A673 (cell line): ENCODE measurements at regions not wholly inside any gene's neighbourhood (a gene's known extent, or its start where the extent isn't known, plus 50 kb on each side); places are given as distances from the start of the nearest gene placed in this dataset.

Experiments
- BruUV-seq: library from RNA; stranded (reverse); fragments of 400-500 nt; replicated peaks from 2 replicates; lab custom pipeline; 2021; lab: Mats Ljungman, UMichigan
- CTCF ChIA-PET: fragments of 300-600 bp; sonication (Branson Sonifier 250); formaldehyde crosslinking; loops from one replicate; lab custom pipeline; 2022; ENCODE audit warnings: antibody characterized with exemption; lab: Charles Lee
- POLR2A ChIA-PET: fragments of 300-600 bp; sonication (Branson Sonifier 250); formaldehyde crosslinking; loops from one replicate; lab custom pipeline; 2022; ENCODE audit warnings: antibody characterized with exemption; ENCODE audit not compliant: low non-redundant PET; lab: Charles Lee
- DNase-seq: peaks from one replicate; pipeline ENCODE4 v3.0.0-alpha.2; 2015; ENCODE audit warnings: low spot score
- H3K27ac ChIP-seq: fragments of 200-600 bp; sonication (generic); 2 replicates; pipeline ENCODE4 v1.5.1; 2016; ENCODE audit warnings: mixed run types, low read depth, mild to moderate bottlenecking, mixed read lengths, antibody characterized with exemption, low read length; ENCODE audit not compliant: poor library complexity, severe bottlenecking
- H3K27me3 ChIP-seq: fragments of 200-600 bp; sonication (generic); replicated peaks from 2 replicates; pipeline ENCODE4 v1.6.1; 2017; ENCODE audit warnings: mixed run types, low read depth, mild to moderate bottlenecking, mixed read lengths, antibody characterized with exemption, low read length; ENCODE audit not compliant: insufficient read depth, poor library complexity
- H3K36me3 ChIP-seq: fragments of 200-600 bp; sonication (generic); 2 replicates; pipeline ENCODE4 v1.6.1; 2016; ENCODE audit warnings: mixed run types, mild to moderate bottlenecking, mixed read lengths, antibody characterized with exemption, low read length; ENCODE audit not compliant: insufficient read depth, poor library complexity, severe bottlenecking
- H3K4me1 ChIP-seq: fragments of 200-600 bp; sonication (generic); 2 replicates; pipeline ENCODE4 v1.6.1; 2017; ENCODE audit warnings: mixed run types, mild to moderate bottlenecking, mixed read lengths, antibody characterized with exemption, low read length; ENCODE audit not compliant: insufficient read depth, poor library complexity, severe bottlenecking
- H3K4me3 ChIP-seq: fragments of 200-600 bp; sonication (generic); 2 replicates; pipeline ENCODE4 v1.5.1; 2016; ENCODE audit warnings: low read depth, mixed run types, mild to moderate bottlenecking, mixed read lengths, low read length; ENCODE audit not compliant: poor library complexity, severe bottlenecking
- H3K9me3 ChIP-seq: fragments of 200-600 bp; sonication (generic); 2 replicates; pipeline ENCODE4 v1.6.1; 2016; ENCODE audit warnings: mixed run types, low read depth, mild to moderate bottlenecking, mixed read lengths, antibody characterized with exemption, low read length; ENCODE audit not compliant: poor library complexity, severe bottlenecking
- EZH2 ChIP-seq: fragments of 200-600 bp; sonication (generic); IDR thresholded peaks from 2 replicates; pipeline ENCODE4 v1.6.1; 2017; ENCODE audit warnings: borderline replicate concordance, low read depth, mild to moderate bottlenecking, mixed read lengths, antibody characterized with exemption, low read length; ENCODE audit not compliant: poor library complexity, severe bottlenecking
- intact Hi-C: fragments of 100-400 bp; cut with micrococcal nuclease; formaldehyde crosslinking; loops from one replicate; pipeline ENCODE4 v1.10.0; 2022; ENCODE audit not compliant: unreplicated experiment
- TF ChIP-seq, protein P1 (sequence below): fragments of 300-800, 200-600 bp; sonication (generic); conservative IDR thresholded peaks from 2 replicates; pipeline ENCODE4 v1.5.1; 2017; ENCODE audit warnings: low read depth, mild to moderate bottlenecking, antibody characterized with exemption, low read length, moderate library complexity, mixed read lengths

DNA sequence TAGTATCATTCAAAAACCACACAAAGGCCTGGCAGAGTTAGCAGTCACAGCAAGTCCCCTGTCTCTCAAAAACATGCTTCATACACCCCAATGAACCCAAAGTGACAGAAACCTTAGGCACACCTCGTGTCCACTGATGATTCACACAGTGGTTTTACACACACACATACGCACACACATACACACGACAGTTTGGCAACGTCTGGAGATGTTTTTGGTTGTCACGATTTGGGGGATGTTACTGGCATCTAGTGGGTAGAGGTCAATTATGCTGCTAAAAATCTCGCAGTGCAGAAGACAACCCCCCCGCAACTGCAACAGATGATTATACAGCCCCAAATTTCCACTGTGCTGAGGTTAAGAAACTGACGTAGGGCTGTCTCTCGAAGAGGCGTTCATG lies 72.9 kb upstream of the PARD3B start:
- POLR2A ChIA-PET = no interaction called here
- CTCF ChIA-PET = no interaction called here
- Histone ChIP-seq H3K36me3 (no peaks in the 10 kb centered on the region), H3K4me1 (peaks cover 29% of the 10 kb centered on the region), H3K27ac (no peak overlapping the region), H3K9me3 (no peaks in the 10 kb centered on the region), H3K4me3 (no peak overlapping the region), H3K27me3 (no peaks in the 10 kb centered on the region)
- TF ChIP-seq, protein P1, sequence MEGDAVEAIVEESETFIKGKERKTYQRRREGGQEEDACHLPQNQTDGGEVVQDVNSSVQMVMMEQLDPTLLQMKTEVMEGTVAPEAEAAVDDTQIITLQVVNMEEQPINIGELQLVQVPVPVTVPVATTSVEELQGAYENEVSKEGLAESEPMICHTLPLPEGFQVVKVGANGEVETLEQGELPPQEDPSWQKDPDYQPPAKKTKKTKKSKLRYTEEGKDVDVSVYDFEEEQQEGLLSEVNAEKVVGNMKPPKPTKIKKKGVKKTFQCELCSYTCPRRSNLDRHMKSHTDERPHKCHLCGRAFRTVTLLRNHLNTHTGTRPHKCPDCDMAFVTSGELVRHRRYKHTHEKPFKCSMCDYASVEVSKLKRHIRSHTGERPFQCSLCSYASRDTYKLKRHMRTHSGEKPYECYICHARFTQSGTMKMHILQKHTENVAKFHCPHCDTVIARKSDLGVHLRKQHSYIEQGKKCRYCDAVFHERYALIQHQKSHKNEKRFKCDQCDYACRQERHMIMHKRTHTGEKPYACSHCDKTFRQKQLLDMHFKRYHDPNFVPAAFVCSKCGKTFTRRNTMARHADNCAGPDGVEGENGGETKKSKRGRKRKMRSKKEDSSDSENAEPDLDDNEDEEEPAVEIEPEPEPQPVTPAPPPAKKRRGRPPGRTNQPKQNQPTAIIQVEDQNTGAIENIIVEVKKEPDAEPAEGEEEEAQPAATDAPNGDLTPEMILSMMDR = no peak
- no peak for TF ChIP-seq EZH2
- no peak for DNase-seq
- no TSS peak for BruUV-seq
- intact Hi-C loops = no loop called here

DNA sequence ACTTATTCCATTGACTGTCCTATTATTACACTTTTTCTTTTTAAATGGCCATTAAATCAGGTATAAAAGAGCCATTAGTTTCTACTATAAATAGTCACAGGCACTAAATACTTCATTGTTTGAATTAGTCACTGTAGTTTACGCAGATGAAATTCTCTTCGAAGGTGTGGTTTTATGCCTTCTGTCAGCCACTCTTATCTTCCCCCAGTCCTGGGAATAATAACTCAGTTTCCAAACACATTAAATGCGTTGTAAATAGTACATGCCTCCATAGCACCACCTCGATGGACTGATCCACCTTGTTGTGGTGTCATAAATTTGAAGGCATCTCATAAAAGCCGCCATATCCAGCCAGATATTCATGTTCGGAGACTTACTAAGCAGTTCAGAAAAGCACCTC lies 72.1 kb upstream of the PARD3B start:
- H3K9me3 ChIP-seq = no peaks in the 10 kb centered on the region
- no peak overlapping the region for H3K27ac ChIP-seq
- no peaks in the 10 kb centered on the region for H3K36me3 ChIP-seq
- no TSS peak for BruUV-seq
- ChIA-PET POLR2A (no interaction called here), CTCF (no interaction called here)
- no peak for TF ChIP-seq EZH2
- TF ChIP-seq, protein P1 = no peak
- H3K4me3 ChIP-seq = no peak overlapping the region
- H3K4me1 ChIP-seq = peaks cover 23% of the 10 kb centered on the region
- intact Hi-C loops = no loop called here
- no peak for DNase-seq
- H3K27me3 ChIP-seq = no peaks in the 10 kb centered on the region

DNA sequence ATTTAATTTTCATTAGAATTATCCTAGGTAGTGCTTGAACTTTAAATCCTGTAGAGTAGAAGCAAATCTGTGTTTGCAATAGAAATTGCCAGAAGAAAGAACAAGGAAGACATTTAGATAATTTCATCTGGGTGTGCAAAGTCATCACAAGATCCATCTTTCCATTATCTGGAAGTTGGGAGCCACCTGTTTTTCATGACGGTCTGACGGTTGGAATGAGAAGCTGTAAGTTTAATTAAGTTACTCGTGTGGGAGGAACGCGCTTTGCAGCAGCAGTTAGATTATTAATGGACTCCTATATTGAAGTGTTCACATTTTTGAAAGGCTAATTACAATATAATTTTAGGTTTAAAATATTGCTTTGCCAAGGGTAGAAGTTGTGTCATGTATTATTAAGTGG lies 69.9 kb upstream of the PARD3B start:
- H3K9me3 ChIP-seq = no peaks in the 10 kb centered on the region
- intact Hi-C loops = no loop called here
- no peaks in the 10 kb centered on the region for H3K27me3 ChIP-seq
- POLR2A ChIA-PET = no interaction called here
- peaks cover 2% of the 10 kb centered on the region for H3K4me1 ChIP-seq
- BruUV-seq = no TSS peak
- TF ChIP-seq EZH2 = no peak
- CTCF ChIA-PET = no interaction called here
- no peak overlapping the region for H3K27ac ChIP-seq
- no peak for DNase-seq
- H3K36me3 ChIP-seq = no peaks in the 10 kb centered on the region
- H3K4me3 ChIP-seq = no peak overlapping the region

DNA sequence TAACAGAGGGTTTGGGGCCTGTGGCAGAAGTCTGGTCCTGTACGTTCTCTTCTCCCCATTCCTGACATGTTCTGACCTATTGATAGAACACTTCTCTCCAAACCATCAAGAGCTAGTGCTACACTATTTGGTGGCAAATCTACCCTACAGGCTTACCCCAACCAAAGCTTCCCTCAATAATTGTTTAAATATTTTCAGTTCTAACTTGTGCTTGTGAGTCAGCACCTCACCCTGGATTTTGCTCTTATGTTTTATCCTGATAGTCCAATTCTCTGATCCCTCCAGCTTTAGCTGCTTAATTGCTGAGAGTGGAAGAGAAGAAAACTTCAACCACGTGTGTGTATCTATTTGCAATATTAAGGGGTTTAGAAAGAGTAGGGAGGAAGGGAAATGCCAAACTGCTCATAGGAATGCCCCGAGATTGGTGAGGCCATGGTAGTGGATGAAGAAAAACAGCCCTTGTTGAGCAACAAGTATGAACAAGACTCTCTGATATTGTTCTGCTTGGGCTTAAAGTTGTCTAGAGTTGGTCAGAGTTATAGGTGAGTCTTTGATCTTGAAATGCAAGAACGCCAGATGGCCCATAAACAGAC lies 67.8 kb upstream of the PARD3B start:
- intact Hi-C loops = no loop called here
- BruUV-seq = no TSS peak
- no peak for DNase-seq
- Histone ChIP-seq H3K36me3 (no peaks in the 10 kb centered on the region), H3K4me3 (no peak overlapping the region), H3K9me3 (no peaks in the 10 kb centered on the region), H3K4me1 (no peaks in the 10 kb centered on the region), H3K27ac (no peak overlapping the region), H3K27me3 (no peaks in the 10 kb centered on the region)
- ChIA-PET CTCF (no interaction called here), POLR2A (no interaction called here)
- TF ChIP-seq EZH2 = no peak
- TF ChIP-seq, protein P1 = no peak
